ENCODE measurements at regions not wholly inside any gene's neighbourhood (a gene's known extent, or its start where the extent isn't known, plus 50 kb on each side); places are given as distances from the start of the nearest gene placed in this dataset.

- H3K36me3 ChIP-seq: no peaks in the 10 kb centered on the region
- DNase-seq (no peak), ATAC-seq (no peak)
- intact Hi-C loops (cut with DNase I): no loop called here
- H3K27ac ChIP-seq: no peak overlapping the region
- H3K4me1 ChIP-seq: no peaks in the 10 kb centered on the region
- no peak overlapping the region for H3K4me3 ChIP-seq
- H3K9me3 ChIP-seq: no peaks in the 10 kb centered on the region
- H3K27me3 ChIP-seq (ENCODE audit: low read depth): peaks cover 20% of the 10 kb centered on the region
- no peak for TF ChIP-seq CTCF (IDR thresholded peaks at IDR 0.05)
These were observed 148.7 kb upstream of the PPP2R2D start for GRCh38 chr10:131751827-131752775.

- peaks cover 16% of the 10 kb centered on the region for H3K27me3 ChIP-seq (ENCODE audit: low read depth)
- H3K27ac ChIP-seq: no peak overlapping the region
- no peak for TF ChIP-seq CTCF (IDR thresholded peaks at IDR 0.05)
- intact Hi-C loops (cut with DNase I): no loop called here
- no peaks in the 10 kb centered on the region for H3K9me3 ChIP-seq
- no peak overlapping the region for H3K4me3 ChIP-seq
- no peaks in the 10 kb centered on the region for H3K36me3 ChIP-seq
- no peak for ATAC-seq
- no peaks in the 10 kb centered on the region for H3K4me1 ChIP-seq
- DNase-seq: no peak
These were observed 147.5 kb upstream of the PPP2R2D start for GRCh38 chr10:131753336-131753735.

GRCh38 chr10:131755200-131755599, 145.6 kb upstream of the PPP2R2D start:
- Histone ChIP-seq H3K27ac (no peak overlapping the region), H3K36me3 (no peaks in the 10 kb centered on the region), H3K4me3 (no peak overlapping the region), H3K27me3 (ENCODE audit: low read depth) (peaks cover 7% of the 10 kb centered on the region), H3K4me1 (no peaks in the 10 kb centered on the region), H3K9me3 (no peaks in the 10 kb centered on the region)
- DNase-seq: no peak
- intact Hi-C loops (cut with DNase I): no loop called here
- no peak for ATAC-seq
- no peak for TF ChIP-seq CTCF (IDR thresholded peaks at IDR 0.05)

GRCh38 chr10:131757285-131758058, 143.3 kb upstream of the PPP2R2D start:
- no peak overlapping the region for H3K4me3 ChIP-seq
- no peak overlapping the region for H3K27ac ChIP-seq
- H3K9me3 ChIP-seq: no peaks in the 10 kb centered on the region
- DNase-seq: no peak
- H3K36me3 ChIP-seq: no peaks in the 10 kb centered on the region
- peaks cover 7% of the 10 kb centered on the region for H3K27me3 ChIP-seq (ENCODE audit: low read depth)
- intact Hi-C loops (cut with DNase I): no loop called here
- no peak for TF ChIP-seq CTCF (IDR thresholded peaks at IDR 0.05)
- no peaks in the 10 kb centered on the region for H3K4me1 ChIP-seq
- ATAC-seq: peak; percentile 51 to 54

GRCh38 chr10:131758062-131758938, 142.5 kb upstream of the PPP2R2D start:
- Histone ChIP-seq H3K4me3 (no peak overlapping the region), H3K36me3 (no peaks in the 10 kb centered on the region), H3K27ac (no peak overlapping the region), H3K27me3 (ENCODE audit: low read depth) (peaks cover 7% of the 10 kb centered on the region), H3K9me3 (no peaks in the 10 kb centered on the region), H3K4me1 (no peaks in the 10 kb centered on the region)
- DNase-seq: no peak
- intact Hi-C loops (cut with DNase I): no loop called here
- ATAC-seq: peak in 1 of 2 donors; percentile 31
- TF ChIP-seq CTCF (IDR thresholded peaks at IDR 0.05): no peak
